ENCODE measurements at regions not wholly inside any gene's neighbourhood (a gene's known extent, or its start where the extent isn't known, plus 50 kb on each side); places are given as distances from the start of the nearest gene placed in this dataset.

DNA sequence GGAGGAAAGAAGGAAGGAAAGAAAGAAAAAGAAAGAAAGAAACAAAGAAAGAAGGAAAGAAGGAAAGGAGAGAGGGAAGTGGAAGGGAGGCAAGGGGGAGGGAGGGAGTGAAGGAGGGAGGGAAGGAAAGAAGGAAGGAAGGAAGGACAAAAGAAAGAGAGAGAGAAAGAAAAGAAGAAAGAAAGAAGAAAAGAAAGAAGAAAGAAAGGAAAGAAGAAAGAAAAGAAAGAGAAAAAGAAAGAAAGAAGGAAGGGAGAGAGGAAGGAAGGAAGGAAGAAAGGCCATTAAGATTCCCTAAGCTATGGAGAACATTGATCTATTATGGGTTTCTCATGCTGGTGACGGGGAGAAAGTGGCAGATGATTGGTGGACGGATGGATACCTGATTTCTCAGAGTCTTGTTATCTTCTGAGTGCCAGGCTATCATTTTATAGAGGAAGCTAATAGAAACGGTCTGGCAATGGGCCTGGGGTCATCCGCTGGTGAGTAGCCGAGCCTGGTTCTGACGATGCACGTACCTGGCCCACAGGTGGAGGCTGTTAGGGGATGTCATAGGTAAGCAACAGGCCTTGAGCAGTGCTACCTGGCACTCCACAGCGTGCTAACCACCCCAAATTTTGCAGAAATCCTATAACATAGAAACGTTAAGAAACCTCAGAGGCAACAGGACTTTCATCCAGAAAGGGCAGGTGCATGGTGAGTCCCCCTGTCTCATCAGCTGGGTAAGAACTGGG is 142.9 kb downstream of the SHOX start:
- TF ChIP-seq, protein P1, sequence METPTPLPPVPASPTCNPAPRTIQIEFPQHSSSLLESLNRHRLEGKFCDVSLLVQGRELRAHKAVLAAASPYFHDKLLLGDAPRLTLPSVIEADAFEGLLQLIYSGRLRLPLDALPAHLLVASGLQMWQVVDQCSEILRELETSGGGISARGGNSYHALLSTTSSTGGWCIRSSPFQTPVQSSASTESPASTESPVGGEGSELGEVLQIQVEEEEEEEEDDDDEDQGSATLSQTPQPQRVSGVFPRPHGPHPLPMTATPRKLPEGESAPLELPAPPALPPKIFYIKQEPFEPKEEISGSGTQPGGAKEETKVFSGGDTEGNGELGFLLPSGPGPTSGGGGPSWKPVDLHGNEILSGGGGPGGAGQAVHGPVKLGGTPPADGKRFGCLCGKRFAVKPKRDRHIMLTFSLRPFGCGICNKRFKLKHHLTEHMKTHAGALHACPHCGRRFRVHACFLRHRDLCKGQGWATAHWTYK (CRISPR knock-in tag; IDR thresholded peaks at IDR 0.05): no peak
- TF ChIP-seq ZNF121 (CRISPR knock-in tag; conservative IDR thresholded peaks at IDR 0.05) (no peak), MXI1 (IDR thresholded peaks at IDR 0.05; ENCODE audit: low read depth, low read length) (no peak), ZNF436 (CRISPR knock-in tag; IDR thresholded peaks at IDR 0.05) (no peak), TEAD4 (IDR thresholded peaks at IDR 0.05; ENCODE audit: low read length) (no peak), TEAD4 (CRISPR knock-in tag; IDR thresholded peaks at IDR 0.05; ENCODE audit: borderline replicate concordance) (no peak)
- TF ChIP-seq, protein P2, sequence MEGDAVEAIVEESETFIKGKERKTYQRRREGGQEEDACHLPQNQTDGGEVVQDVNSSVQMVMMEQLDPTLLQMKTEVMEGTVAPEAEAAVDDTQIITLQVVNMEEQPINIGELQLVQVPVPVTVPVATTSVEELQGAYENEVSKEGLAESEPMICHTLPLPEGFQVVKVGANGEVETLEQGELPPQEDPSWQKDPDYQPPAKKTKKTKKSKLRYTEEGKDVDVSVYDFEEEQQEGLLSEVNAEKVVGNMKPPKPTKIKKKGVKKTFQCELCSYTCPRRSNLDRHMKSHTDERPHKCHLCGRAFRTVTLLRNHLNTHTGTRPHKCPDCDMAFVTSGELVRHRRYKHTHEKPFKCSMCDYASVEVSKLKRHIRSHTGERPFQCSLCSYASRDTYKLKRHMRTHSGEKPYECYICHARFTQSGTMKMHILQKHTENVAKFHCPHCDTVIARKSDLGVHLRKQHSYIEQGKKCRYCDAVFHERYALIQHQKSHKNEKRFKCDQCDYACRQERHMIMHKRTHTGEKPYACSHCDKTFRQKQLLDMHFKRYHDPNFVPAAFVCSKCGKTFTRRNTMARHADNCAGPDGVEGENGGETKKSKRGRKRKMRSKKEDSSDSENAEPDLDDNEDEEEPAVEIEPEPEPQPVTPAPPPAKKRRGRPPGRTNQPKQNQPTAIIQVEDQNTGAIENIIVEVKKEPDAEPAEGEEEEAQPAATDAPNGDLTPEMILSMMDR (IDR thresholded peaks at IDR 0.05 in 2 of 3, conservative IDR thresholded peaks at IDR 0.05 in 1 of 3; ENCODE audit: insufficient read depth in 2 of 3, low read depth in 1 of 3, low read length in 3 of 3): no peak
- TF ChIP-seq, protein P3, sequence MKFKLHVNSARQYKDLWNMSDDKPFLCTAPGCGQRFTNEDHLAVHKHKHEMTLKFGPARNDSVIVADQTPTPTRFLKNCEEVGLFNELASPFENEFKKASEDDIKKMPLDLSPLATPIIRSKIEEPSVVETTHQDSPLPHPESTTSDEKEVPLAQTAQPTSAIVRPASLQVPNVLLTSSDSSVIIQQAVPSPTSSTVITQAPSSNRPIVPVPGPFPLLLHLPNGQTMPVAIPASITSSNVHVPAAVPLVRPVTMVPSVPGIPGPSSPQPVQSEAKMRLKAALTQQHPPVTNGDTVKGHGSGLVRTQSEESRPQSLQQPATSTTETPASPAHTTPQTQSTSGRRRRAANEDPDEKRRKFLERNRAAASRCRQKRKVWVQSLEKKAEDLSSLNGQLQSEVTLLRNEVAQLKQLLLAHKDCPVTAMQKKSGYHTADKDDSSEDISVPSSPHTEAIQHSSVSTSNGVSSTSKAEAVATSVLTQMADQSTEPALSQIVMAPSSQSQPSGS (CRISPR knock-in tag; IDR thresholded peaks at IDR 0.05): no peak
